ENCODE measurements at regions not wholly inside any gene's neighbourhood (a gene's known extent, or its start where the extent isn't known, plus 50 kb on each side); places are given as distances from the start of the nearest gene placed in this dataset.
"Not testable (repeated sequence)": the region's sequence is repeated elsewhere in the genome, so short reads cannot be mapped to it uniquely, and the experiment has no call there.

- DNase-seq (ENCODE audit: low spot score): no peak
Measured at GRCh38 chr5:162485666-162486292, 418.2 kb downstream of the GABRG2 start.

DNA sequence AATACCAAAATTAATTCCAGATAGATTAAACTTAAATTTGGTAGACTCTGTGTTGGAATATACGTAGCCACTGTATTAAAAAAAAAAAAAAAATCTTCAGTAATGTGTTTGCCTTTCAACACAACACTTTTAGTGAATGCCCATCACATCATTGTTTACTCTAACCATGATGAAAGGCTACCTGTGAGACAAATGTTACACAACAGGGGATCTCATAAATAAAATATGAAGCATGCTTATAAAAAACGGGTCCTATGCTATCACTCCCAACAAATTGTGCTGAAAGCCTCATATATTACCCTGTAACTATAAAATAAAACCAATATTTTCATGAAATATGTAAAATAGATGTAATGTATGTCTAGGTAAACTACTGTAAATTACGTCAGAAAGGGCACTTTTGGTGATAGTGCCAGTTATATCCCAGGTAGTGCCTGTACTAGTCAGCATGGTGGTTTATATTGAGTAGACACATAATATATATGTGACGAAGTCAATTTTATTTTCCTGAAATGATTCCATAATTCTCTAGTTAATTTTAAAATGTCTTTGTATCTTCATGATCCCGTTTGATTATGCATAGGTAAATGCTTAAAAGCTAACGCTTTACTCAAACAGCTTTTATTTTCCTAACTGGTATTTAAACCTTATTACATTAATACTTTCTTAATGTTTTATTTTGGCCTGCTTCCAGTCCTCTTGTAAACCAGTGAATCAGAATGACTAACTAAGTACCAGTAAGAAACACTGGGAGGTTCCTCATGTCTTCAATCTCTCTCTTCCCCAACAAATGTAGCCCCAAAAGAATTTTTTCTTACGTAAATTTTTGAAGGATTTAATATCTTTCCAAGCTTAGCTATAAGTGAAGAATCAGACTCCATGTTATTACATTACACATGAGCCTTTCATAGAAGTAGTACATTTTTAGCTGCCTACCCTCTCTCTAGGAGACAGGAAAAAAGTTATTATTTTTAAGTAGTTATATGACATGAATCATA, 420.3 kb downstream of the GABRG2 start:
- DNase-seq (ENCODE audit: low spot score): no peak

- no peak for DNase-seq (ENCODE audit: low spot score)
Measured at GRCh38 chr5:162496100-162496808, 428.7 kb downstream of the GABRG2 start.

- DNase-seq (ENCODE audit: low spot score): no peak
Measured at GRCh38 chr5:162497455-162497854, 429.9 kb downstream of the GABRG2 start.

- DNase-seq (ENCODE audit: low spot score): no peak
Measured at GRCh38 chr5:162502780-162503179, 435.2 kb downstream of the GABRG2 start.

DNA sequence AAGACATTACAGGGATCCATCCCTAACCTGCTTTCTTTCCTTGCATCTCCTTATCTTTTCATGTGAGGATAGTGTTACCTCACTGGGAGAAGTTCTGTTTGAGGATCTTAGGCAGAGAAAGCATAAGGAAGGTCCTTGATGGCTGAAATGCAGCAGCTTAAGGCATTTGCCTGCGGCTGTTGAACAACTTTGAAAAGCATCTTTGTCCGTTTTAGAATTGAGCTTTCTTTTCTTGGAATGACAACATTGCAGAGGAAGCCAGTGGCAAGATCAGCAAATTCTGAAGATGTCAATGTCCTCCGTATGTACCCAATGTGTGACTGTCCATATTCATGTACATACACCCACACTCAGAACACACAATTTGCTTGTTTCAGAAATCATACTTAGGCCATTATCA, 436.2 kb downstream of the GABRG2 start:
- no peak for DNase-seq (ENCODE audit: low spot score)

DNA sequence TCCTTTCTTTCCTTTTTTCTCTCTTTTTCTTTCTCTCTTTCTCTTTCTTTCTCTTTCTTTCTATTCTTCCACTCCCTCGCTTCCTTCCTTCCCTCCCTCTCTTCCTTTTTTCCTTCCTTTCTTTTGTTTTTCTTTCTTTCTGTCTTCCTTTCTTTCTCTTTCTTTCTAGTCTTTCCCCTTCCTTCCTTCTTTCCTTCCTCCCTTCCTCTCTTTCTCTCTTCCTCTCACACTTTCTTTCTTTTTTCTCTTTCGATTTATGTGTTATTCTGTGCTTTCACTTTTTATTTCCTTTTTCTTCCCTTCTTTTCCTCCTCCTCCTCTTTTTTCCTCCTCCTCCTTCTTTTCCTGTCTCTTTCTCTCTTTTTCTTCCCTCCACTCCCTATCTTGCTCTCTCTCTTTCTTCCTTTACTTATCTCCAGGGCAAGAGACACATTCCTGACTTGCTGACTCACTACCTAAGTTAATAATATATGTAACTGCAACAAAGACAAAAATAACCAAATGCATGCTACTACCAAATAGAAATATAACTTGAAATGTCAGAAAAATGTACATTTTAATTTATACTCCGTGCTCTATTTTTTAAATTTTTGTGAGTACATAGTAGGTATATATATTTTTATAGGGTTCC, 445.5 kb downstream of the GABRG2 start:
- DNase-seq (ENCODE audit: low spot score): no peak

DNA sequence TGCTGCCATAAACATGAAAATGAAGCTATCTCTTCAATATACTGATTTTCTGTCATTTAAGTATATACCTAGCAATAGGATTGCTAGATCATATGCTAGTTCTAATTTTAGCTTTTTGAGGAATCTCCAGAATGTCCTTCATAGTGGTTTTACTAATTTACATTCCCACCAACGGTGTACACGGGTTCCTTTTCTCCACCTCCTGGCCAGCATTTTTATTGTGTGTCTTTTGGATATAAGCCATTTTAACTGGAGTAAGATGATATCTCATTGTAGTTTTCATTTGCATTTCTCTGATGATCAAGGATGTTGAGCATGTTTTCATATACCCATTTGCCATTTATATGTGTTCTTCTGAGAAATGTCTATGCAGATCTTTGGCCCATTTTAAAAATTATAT, 446.5 kb downstream of the GABRG2 start:
- no peak for DNase-seq (ENCODE audit: low spot score)

- no peak for DNase-seq (ENCODE audit: low spot score)
Measured at GRCh38 chr5:162520878-162521277, 453.3 kb downstream of the GABRG2 start.

DNA sequence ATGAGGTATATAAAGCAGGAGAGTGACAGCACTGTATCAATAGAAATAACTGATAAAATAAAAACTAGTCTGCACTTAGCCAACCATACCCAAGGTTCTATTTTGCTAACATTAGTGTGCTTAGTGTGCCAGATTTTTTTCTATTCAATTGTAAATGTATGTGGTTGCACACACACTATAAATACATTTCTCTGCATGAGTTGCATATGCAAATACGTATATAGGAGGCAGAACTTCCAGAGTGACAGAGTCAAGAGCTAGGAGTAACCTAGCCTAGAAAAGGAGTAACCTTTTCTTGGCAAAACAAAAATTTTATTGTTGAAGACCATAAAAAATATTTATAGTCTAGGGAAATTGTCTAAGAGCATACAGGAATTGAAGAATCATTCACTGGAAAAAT, 461.6 kb downstream of the GABRG2 start:
- DNase-seq (ENCODE audit: low spot score): no peak

DNA sequence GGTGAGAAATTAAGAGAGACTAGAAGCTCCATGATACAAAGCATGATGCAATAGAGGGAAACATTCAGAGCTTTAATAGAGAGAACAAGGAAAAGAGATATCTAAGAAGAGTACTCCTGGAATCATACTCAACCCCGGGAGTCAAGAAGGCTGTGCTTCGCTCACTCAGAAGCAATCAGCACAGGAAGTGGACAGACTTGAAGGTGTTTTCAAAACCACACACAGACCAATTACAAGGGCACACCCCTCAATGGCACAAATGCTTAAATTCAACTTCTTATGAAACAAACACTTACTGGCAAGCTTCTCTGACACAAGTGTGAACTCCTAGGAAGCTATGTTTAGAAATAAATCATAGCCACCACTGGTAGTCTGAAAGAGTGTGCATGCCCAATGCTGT, 462.3 kb downstream of the GABRG2 start:
- no peak for DNase-seq (ENCODE audit: low spot score)

GRCh38 chr5:162543437-162543836, 475.9 kb downstream of the GABRG2 start:
- no peak for DNase-seq (ENCODE audit: low spot score)

DNA sequence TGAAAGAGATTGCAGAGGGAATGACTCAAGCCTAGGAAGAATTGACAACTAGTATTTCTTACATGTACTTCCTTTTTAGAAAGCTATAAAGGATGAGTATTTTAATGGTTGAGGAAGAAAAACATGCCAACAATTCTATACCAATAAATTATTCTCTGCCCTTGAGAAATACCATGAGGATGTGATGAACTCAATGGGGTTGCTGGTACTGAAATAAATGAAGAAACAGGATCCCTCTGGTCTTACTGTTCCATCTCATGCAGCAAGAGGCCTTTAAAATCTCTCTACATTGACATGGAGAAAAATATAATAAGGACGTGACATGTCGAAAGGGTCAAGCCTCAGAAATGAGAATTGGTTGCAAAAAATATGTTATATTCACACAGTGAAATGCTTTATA, 477.3 kb downstream of the GABRG2 start:
- DNase-seq (ENCODE audit: low spot score): no peak

GRCh38 chr5:162550236-162550635, 482.7 kb downstream of the GABRG2 start:
- DNase-seq (ENCODE audit: low spot score): no peak

DNA sequence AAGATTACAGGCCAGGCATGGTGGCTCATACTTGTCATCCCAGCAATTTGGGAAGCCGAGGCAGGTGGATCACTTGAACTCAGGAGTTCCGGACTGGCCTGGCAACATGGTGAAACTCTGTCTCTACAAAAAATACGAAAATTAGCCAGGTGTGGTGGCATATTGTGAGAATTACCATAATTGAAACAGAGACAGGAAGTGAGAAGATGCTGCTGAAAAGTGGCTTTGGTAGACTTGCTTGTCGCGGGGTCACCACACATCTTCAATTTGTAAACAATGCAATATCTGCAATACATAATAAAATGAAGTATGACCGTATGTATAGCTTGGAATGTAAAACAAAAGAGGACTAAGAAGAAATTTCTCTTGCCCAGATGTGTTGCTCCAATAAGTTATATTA, 490.5 kb downstream of the GABRG2 start:
- no peak for DNase-seq (ENCODE audit: low spot score)

- DNase-seq (ENCODE audit: low spot score): no peak
Measured at GRCh38 chr5:162567644-162568043, 500.1 kb downstream of the GABRG2 start.

- DNase-seq (ENCODE audit: low spot score): no peak
Measured at GRCh38 chr5:162573758-162574157, 506.2 kb downstream of the GABRG2 start.

DNA sequence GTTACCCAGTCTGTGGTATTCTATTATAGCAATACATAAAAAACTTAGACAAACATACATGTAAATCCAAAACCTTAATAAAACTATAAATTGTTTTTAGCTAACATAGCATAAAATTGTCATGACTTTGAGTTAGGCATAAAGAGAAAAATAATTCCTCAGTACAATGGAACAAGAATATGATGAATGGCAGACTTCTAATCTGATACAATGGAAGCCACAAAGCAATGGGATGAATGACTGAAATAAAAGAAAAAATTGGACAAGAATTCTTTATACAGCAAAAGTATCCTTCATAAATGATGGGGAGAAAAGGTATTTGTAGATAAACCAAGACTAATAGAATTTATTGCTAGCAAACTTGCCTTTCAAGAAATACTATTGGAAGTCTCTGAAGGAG, 524.2 kb downstream of the GABRG2 start:
- DNase-seq (ENCODE audit: low spot score): no peak

DNA sequence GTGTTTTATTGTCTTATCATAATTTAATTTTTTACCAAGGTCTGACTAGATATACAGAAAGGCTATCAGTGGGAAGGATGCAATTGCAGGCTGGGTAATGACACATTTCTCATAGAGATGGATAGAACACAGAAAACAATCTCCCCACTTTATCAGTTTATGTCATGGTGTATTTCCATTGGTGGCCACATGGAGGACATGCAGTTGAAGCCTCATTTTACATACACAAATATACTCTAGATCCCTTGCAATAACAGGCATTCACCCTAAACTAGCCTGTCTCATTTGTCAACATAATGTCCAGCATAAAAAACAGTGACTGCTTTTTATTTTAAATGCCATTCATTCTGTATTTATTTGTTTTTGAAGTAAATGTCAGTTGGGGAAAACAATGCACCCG, 526.3 kb downstream of the GABRG2 start:
- DNase-seq (ENCODE audit: low spot score): no peak

- no peak for DNase-seq (ENCODE audit: low spot score)
Measured at GRCh38 chr5:162603443-162604070, 536.0 kb downstream of the GABRG2 start.

DNA sequence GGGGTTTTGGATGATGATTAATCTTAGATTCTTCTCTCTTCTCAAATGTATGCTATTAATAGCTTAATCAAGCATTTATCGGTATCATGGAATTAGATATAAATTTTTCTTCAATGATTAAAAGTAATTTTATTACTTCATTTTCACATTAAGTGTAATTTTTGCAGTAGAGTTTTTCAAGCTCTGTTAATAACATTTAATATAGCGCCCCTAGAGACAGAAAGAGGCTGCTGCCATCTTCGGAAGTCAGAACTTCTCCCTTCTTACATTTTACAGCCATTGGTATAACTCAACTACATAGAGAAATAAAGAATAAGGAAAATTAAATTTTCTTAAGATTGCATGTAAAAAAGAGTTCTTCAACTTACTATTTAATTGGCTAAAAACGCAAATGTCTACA, 540.3 kb downstream of the GABRG2 start:
- DNase-seq (ENCODE audit: low spot score): no peak

- DNase-seq (ENCODE audit: low spot score): not testable (repeated sequence)
Measured at GRCh38 chr5:162621726-162622263, 554.2 kb downstream of the GABRG2 start.
